Colon (tissue), 2 donors: ENCODE measurements at regions not wholly inside any gene's neighbourhood (a gene's known extent, or its start where the extent isn't known, plus 50 kb on each side); places are given as distances from the start of the nearest gene placed in this dataset.
"Not testable (repeated sequence)": the region's sequence is repeated elsewhere in the genome, so short reads cannot be mapped to it uniquely, and the experiment has no call there.

Source experiments
- FAIRE-seq: peaks from 2 replicates; lab custom pipeline; 2012; peaks lifted over from hg19 to GRCh38; lab: Jason Lieb, UNC
- donor health status: control.
- donor health status: control.

DNA sequence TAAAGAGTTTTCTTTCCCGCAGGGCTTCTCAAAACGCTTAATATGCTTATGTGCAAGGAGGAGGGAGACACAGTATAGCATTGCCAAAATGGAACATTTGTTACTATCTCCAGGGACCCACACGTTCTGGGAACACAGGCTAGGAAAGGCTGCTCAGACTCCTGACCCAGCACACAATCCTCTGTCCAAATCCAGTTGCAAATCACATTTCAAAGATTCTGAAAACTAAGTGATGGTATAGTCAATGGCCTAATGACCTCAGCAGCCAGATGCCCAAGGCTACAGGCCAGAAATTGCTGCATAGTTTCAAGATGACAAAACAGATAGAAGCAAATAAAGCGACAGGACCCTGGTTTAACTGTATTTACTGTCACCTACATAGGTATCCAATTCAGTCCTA is 97.0 kb upstream of the GRIP1 start:
- FAIRE-seq = no peak

DNA sequence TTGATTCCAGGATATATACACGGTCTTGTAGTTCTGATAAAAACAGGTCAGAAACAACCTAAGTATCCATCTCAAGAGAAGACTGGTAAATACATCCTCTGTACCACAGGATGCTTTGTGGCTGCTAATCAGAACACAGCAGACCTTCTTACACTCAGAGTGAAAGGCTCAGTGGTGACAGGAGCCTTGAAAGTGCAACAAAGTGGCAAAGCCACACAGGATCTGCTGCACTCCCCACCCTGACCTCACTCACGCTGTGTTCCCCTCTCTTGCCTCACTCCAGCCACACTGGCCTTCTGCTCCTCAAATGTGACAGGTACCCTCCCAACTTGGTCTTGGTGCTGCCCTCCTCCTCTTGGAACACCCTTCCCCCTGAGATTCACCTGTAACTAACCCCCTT is 98.1 kb upstream of the GRIP1 start:
- no peak for FAIRE-seq

DNA sequence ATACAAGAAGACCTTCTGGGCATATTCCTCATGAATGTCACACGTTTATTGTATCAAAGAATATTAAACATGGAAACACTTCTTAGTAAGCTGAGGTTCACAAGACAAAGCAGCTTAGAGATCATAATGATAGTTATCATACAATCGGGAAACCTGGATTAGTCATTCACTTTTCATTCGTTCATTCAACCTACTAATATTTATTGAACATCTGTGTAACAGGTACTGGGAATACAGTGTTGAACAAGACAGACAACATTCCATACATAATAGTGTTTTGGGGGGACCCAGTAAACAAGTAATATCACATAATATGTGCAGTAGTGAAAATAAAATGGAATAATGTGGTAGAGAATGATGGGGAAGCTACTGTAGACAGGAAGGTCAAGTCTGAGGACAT is 100.6 kb upstream of the GRIP1 start:
- no peak for FAIRE-seq

DNA sequence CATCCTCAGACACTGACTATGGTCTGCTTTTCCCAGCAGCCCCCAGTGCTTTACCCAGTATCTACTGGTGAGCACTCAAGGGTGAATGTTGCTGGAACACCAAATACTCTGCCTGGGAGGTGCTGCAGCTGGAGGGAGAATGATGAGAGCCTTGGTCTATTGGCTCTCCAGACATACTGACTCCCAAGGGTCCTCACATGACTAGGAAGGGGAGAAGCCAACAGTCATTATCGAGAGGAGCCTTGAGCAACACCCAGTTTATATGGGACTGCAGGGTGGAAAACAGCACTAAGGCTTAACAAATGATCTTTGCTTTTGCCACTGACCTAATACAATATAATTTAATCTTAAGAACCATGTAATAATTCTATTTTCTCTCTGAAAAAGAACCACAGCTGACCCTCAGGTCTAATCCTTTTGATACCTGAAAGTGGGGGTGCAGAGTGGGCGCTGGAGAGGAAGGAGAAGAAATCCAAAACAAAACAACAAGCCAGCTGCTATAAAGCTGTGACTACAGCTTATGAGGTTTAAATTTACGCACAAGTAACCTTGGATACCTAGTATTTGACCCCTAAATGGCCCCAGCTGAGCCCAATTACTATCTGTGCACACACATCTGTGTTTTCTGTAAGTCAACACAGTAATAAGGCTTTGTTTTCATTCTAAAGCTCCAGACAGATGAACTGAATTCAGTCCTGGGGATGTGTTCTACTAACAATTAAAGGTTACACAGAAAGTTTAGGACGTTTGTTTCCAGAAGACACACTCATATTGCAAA is 107.8 kb upstream of the GRIP1 start:
- FAIRE-seq = no peak

DNA sequence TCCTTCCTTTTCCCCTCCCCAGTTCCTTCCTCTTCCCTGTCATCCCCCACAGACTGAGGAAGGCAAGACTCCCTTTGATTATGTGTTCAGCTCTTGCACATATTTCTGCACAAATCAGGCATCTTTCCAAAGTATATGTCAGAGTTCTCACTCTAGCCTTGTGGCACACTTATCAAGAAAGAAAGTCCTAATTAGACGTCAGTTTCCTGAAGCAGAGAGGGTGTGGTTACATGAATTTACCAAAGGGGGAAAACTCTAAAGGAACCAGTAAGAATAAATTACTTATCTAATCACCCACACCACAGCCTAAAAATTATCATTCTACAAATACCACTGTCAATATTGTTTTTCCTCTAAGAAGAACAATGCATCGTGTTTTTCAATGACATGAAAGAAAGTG is 120.7 kb upstream of the GRIP1 start:
- no peak for FAIRE-seq

DNA sequence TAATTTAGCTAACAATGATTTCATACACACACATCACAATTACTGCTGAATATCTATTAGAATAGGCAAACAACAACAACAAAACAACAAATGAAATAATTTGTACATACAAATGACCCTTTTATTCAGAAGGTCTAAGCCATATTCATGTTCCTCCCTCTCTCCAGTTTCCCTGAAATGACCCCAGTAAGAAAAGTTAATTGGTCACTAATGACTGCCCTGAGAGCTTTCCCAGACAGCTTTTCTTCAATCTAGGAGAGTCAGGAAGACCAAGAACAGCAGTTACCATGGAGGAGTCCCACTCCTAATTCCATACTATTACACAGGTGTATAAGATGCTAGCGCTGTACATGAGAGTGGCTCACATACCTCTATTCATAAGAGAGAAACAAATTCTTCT is 121.2 kb upstream of the GRIP1 start:
- no peak for FAIRE-seq

DNA sequence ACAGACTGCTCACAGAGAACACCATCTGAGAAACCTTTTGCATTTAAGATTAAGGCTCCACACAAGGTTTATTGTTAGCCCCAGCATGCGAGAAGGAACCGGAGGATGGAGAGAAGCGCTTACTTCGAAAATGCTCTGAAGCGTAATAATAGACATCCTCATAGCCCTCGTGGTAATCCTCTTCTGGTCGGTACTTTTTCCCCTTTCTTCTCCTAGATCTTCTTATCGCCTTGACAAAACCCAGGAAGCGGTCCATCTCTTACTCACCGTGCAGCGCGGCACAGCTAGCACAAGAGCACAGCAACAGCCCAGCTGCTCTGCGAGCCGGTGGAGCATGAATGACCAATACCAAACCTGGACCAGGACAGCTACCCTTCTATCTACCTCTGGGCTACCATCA is 125.1 kb upstream of the GRIP1 start:
- FAIRE-seq = no peak

DNA sequence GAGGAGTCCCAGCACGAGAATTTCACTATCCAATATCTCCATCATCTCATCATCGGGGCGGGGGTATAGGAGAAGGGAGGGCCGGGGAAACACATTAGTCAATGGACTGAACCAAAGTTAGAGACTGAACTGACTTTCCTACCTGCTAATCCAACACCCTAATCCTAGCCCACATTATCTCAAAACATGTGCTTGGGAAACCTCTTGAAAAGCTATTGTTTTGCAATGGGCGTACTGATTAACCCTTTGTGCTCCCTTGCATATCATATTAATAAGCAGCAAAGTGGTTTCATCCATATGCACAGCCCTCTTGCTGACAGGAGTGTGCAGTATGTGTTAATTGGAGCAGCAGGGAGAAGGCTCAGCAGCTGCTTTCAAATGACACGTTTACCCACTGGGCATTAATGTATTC is 125.7 kb upstream of the GRIP1 start:
- no peak for FAIRE-seq

DNA sequence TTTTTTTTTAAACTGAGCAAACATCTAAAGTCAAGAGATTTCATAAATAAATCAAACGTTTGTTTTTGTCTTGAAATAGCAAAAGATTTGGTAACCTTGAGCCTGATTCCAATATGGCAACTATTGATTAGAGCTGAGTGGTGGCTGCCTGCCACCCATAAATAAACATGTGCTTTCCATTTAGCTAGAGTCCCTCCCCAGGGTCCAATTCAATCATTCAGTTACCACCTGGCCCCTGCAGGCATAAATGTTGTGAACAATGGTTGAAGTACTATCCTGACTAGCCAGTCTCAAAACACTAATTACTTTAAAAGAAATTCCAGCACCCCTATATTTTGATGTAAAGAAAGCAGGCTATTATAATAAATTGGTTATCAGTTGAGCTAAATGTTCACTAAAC is 129.7 kb upstream of the GRIP1 start:
- FAIRE-seq = no peak

DNA sequence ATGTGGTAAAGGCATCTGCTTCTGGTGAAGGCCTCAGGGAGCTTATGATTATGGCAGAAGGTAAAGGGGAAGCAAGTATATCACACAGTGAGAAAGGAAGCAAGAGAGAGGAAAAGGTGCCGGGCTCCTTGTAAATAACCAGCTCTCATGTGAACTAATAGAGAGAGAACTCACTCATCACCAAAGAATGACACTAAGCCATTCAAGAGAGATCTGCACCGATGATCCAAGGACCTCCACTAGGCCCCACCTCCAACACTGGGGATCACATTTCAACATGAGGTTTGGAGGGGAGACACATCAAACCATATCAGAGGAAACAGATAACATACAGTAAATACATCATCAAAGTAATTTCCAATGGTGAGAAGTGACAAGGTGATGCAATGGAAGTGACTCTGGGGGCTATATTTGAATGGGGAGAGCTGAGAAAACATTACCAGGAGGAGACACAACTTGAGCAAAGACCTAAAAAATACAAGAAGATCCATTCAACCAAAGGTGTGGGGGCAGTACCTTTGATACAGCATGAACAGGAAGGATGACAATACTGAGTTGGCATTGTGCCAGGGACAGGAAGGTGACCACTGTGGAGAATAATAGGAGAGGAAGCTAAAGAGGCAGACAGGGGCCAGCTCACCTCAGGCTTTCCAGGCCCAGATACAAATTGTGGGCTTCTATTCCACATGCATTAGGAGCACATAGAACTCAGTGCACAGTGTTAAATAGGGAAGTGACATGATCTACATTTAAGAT is 134.4 kb upstream of the GRIP1 start:
- no peak for FAIRE-seq

DNA sequence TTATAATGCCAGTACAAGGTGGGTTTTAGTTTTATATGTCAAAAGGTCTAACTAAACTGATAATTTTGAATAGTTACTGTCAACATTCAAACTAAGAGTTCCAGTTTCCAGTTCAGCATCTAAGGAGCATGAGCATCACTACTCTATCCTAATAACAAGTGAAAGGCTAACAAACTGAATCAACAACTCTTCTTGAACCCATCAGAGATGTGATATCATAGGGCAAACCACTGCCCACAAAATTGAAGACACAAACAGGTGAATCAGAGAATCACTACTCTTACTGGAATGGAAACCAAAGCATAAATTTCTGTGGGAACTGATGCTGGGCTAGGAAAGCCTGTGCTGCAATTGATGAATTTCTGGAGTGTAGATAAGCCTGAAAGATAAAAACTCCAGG is 140.7 kb upstream of the GRIP1 start:
- no peak for FAIRE-seq

DNA sequence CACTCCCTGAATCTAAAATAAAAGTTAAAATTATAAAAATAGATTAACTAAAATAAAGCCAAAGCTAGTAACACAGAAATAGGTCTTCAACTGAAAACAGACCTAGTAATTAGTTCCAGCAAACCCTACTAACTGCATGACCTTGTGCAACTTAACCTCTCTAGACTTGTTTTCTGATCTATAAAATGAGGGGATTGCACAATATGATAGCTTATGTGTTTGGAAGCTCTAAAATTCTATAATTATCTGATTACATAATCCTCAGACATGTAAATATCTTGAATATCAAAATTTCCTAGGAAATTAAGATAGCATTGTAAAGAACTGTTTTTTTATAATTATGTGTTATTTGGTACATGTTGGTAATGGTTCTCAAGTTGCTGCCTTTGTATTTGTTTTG is 144.1 kb upstream of the GRIP1 start:
- no peak for FAIRE-seq

DNA sequence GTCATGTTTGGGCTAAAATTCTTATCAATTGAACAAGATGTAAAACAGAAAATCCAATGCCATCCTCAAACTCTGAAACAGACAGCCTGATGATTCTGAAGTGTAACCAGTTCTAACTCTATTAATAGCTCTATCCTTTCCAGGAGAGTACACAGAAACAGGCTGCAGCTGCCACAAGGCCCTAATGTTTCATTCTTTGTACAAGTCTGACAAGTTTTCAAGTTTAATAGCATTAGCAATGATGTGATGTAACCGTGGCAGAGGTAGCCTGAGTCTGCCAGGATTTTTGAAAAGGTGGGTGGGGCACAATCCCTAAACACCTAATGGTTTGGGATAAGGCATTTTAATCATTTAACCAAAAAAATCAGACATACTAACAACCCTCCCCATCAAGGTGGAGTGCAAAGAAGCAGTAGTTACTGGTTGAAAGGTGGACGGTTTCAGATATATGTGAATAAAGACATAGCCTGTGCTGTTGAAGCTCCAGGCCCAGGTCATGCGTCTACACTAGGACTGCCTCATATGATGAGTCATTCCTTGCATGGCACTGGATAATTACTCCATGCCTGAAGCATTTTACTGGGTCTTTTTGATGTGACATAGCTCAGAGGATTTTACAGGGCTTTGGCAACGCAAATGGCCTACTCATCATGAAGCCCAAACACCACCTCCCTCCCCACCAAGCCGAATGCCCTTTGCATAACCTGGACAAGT is 145.1 kb upstream of the GRIP1 start:
- no peak for FAIRE-seq

DNA sequence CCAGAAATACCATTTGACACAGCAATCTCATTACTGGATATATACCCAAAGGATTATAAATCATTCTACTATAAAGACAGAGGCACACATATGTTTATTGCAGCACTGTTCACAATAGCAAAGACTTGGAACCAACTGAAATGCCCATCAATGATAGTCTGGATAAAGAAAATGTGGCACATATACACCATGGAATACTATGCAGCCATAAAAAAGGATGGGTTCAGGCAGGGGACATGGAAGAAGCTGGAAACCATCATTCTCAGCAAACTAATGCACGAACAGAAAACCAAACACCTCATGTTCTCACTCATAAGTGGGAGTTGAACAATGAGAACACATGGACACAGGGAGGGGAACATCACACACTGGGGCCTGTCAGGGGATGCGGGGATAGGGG is 147.0 kb upstream of the GRIP1 start:
- not testable (repeated sequence) for FAIRE-seq

DNA sequence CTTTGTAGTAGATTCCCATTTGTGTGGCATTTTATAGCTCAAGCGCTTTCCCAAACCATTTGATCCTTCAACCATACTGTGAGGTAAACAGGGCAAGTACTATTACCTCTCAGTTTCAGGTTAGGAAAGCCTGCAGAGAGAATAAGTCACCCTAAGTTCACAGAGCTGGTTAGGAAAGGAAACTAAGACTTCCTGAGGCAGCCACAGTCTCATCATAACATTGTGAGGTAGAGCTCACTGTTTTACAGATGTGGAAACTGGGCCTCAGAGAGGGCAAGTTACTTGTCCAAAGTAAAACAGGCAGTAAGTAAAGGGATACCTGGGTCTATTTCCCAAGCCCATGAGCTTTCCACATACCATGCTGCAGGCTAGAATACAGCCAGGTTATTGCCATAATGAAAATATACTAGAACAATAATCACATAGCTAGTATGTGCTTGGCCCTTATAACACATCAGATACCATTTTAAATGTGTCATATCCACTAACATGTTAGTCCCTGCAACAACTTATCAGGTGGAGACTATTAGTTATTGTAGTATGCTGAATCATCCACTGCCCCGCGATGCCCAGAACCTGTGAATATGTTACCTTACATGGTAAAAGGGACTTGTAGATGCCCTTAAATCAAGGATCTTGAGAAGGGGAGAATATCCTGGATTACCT is 150.9 kb upstream of the GRIP1 start:
- no peak for FAIRE-seq

DNA sequence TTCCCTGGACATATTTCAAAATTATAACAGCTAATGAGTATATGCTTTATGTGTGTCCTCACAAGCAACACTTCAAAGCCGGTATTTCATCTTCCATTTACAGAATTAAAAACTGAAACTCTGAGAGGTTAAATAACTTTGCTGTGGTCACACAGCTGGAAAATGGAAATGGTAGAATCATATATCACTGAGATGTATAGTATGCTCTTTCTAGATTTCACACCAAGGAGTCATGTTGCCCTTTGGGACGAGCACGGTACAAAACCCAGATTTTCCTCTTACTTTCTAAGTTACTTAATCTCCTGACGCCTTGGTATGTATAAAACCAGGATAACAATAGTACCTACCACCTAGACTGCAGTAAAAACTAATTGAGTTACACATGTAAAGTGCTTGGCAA is 152.6 kb upstream of the GRIP1 start:
- FAIRE-seq = no peak

DNA sequence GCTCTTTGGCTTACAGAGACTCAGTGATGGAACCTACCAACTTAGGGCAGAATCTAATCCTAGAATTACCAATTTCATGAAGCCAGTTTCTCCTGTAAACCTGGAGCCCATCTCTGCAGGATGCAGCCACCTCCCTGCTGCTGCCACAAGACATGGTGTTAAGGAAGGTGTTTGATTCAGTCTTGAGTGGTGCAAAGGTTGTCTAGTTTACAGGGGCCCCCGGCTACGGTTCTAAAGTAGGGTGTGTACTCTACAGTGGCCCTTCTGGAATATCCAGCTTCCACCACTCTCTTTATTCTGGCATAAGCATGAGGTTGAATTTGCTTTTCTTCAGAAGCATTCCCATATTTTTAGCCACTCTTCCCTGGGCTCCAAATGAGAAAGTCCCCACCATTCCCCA is 154.1 kb upstream of the GRIP1 start:
- no peak for FAIRE-seq

DNA sequence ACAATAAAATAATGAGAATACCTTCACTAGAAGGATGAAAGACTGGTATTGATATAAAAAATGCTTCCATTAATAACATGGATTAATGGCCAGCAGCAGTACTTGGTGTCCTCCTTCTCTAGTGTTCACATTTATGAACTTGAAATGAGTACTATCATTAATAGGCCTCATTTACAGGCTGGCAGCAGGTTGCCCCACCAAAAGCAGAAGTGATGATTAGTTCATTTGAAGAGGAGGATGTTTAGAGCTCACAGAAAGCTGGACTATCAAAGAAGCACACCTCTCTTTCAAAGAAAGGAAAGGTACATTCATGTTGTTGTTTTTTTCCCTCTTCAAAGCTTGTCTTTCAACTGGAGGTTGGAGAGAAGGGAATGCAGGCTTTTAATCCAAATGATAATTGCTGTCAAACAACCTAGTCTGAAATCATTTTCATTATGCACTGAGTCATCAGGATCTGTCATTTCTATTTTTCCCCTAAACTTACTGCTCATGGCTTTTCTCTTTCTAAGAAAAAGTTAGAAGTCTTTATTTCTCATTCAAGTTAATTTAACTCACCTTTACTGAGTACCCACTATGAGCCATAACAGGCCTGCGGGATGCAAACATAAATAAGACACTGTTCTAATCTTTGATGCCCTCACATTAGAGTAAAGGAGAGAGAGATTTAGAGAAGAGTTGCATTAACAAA is 157.9 kb upstream of the GRIP1 start:
- no peak for FAIRE-seq

DNA sequence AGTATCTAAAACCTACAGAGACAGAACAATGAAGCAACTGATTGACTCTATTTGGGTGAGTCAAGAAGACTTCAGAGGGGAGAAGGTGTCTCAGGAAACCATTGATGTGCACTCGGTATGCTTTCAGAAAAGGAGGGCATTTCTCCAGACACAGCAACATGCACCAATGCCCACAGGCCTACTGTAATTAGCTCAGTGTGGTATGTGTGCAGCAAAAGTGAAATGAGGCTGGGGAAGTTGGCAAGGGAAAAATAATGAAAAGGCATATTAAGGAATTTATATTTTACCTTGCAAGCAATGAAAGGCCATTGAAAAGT is 158.4 kb upstream of the GRIP1 start:
- FAIRE-seq = no peak

DNA sequence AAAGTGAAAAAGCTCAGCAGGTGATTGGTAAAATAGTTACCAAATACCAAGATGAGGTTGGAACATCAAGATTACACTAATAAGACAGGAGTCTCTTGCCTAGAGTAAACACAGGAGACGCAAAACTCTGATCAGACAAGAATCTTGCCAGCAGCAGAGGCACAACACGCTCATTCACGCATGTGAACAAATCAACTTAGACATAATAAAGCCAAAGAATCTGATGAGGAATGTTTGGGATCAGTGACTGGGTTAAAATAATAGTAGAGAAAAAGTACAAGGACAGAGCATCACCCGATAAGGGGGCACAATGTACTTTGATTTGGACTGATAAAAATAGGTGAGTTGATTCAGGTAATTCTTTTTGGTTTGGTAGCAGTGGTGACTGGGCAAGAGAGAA is 159.5 kb upstream of the GRIP1 start:
- FAIRE-seq = no peak

DNA sequence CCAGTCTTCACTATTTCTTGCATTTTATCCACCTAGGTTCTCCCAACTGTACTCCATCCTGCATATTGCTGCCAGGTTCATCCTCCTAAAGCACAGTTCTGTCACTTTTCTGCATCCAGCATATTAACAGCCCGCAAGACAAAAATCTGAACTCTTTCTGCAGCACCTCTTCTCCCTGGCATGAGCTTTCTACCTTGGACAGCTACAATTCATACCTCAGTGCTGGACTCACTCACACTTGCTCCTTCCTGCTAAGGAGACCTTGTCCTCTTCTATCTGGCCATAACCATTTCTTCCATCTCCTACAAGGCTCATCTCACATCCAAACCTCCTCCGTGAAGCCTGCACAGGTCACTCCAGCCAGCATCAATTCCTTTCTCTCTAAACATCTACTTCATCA is 170.1 kb upstream of the GRIP1 start:
- FAIRE-seq = no peak

DNA sequence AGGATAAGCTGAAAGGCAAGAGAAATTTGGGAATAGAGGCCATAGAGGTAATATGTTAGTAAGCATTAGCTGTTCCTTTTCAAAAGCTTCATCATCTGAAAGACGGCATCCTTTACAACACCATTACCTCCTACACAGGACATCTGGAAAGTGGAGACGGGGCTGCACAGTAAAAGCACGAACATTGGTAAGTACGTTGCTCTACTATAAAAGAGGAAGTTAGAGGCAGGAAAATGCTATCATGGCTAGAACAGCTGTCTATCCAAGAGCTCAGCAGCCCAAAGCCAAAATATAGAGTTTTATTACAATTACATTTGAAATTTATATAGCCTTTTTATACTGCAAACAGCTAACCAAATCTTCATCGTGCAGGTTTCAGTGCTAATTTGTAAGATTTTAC is 172.3 kb upstream of the GRIP1 start:
- FAIRE-seq = no peak
